ENCODE measurements at regions not wholly inside any gene's neighbourhood (a gene's known extent, or its start where the extent isn't known, plus 50 kb on each side); places are given as distances from the start of the nearest gene placed in this dataset.
"Not testable (repeated sequence)": the region's sequence is repeated elsewhere in the genome, so short reads cannot be mapped to it uniquely, and the experiment has no call there.

DNA sequence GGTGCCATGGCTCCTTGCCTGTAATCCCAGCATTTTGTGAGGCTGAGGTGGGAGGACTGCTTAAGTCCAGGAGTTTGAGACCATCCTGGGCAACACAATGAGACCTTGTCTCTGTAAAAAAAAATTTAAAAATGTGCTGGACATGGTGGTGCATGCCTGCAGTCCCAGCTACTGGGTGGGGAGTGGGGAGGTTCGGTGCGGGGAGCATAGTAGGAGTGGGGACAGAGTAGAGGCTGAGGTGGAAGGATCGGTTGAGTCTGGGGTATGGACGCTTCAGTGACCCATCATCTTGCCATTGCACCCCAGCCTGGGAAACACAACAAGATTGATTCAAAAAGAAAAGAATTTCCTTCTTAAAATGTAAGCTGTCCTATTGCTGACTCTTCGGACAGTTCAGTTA lies 1490.0 kb upstream of the GBE1 start:
- Mint-ChIP-seq H3K27me3 (no peaks in the 10 kb centered on the region), H3K4me3 (no peak overlapping the region), H3K36me3 (ENCODE audit: insufficient read depth) (no peaks in the 10 kb centered on the region), H3K27ac (no peak overlapping the region), H3K9me3 (peaks cover 1 to 18% of the 10 kb centered on the region in 2 donors), H3K4me1 (ENCODE audit: low read depth in 2 of 2) (no peaks in the 10 kb centered on the region)
- no peak for DNase-seq
- no peak for ATAC-seq (replicated peaks)

DNA sequence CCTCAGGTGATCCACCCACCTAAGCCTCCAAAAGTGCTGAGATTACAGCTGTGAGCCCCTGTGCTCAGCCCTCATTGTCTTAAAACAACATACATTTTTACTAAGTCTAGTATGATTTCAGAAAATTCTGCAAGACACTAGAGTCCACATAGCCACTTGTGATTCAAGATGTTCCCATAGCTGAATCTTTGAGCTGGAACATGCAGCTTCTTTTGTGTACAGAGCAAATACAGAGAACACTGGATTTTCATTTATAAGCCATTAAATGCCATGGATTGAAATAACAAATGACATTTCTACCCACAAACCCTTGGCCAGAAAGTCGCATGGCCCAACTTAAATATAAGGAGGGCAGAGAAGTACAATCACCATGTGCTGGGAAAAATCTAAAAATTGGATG lies 1489.2 kb upstream of the GBE1 start:
- ATAC-seq (replicated peaks): no peak
- H3K36me3 Mint-ChIP-seq (ENCODE audit: insufficient read depth): no peaks in the 10 kb centered on the region
- DNase-seq: no peak
- no peaks in the 10 kb centered on the region for H3K4me1 Mint-ChIP-seq (ENCODE audit: low read depth in 2 of 2)
- no peak overlapping the region for H3K4me3 Mint-ChIP-seq
- peaks cover 2 to 20% of the 10 kb centered on the region in 2 donors for H3K9me3 Mint-ChIP-seq
- no peak overlapping the region for H3K27ac Mint-ChIP-seq
- no peaks in the 10 kb centered on the region for H3K27me3 Mint-ChIP-seq

DNA sequence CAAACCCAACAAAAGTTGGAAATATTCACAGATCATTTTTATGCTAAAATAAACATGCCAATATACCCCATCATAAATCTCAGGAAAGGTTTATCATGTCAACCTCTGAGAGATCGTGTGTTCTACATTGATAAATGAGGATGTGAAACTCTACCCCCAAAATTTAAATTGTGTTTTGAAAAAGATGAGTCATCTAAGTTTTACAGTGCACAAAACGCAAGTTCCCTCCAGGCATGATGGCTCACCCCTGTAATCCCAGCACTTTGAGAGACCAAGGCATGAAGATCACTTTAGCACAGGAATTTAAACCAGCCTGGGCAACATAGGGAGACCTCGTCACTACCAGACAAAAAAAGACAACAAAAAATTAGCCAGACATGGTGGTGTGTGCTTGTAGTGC lies 1487.0 kb upstream of the GBE1 start:
- Mint-ChIP-seq H3K27me3 (no peaks in the 10 kb centered on the region), H3K27ac (no peak overlapping the region), H3K4me1 (ENCODE audit: low read depth in 2 of 2) (no peaks in the 10 kb centered on the region), H3K9me3 (peaks cover 14 to 28% of the 10 kb centered on the region in 2 donors), H3K4me3 (no peak overlapping the region), H3K36me3 (ENCODE audit: insufficient read depth) (no peaks in the 10 kb centered on the region)
- DNase-seq: no peak
- ATAC-seq (replicated peaks): no peak

DNA sequence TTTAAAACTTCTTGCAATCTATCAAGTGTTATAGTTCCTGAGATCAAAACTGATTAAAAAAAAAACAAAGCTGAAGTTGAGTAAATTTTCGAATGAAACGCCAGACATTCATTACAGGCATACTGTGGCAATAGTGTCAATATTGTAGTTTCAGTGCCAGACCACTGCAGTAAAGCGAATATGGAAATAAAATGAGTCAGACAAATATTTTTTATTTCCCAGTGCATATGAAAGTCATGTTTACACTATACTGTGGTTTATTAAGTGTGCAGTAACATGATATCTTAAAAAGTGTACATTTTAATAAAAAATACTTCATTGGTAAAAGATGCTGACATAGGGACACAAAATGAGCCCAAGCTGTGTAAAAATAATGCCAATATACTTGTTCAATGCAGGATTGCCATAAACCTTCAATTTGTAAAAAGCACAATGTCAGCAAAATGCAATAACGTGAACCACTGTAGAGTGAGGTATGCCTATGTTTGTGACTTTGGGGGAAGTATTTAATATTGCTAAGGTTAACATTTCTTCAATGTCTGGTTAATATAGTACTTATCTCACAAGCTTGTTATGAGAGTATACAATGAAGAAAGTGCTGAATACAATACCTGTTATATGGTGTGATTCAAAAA lies 1473.9 kb upstream of the GBE1 start:
- no peak overlapping the region for H3K27ac Mint-ChIP-seq
- H3K4me1 Mint-ChIP-seq (ENCODE audit: low read depth in 2 of 2): no peaks in the 10 kb centered on the region
- H3K27me3 Mint-ChIP-seq: no peaks in the 10 kb centered on the region
- ATAC-seq (replicated peaks): no peak
- H3K4me3 Mint-ChIP-seq: no peak overlapping the region
- DNase-seq: no peak
- H3K36me3 Mint-ChIP-seq (ENCODE audit: insufficient read depth): peaks cover 2% of the 10 kb centered on the region
- H3K9me3 Mint-ChIP-seq: peaks cover 0 to 8% of the 10 kb centered on the region in 2 donors

DNA sequence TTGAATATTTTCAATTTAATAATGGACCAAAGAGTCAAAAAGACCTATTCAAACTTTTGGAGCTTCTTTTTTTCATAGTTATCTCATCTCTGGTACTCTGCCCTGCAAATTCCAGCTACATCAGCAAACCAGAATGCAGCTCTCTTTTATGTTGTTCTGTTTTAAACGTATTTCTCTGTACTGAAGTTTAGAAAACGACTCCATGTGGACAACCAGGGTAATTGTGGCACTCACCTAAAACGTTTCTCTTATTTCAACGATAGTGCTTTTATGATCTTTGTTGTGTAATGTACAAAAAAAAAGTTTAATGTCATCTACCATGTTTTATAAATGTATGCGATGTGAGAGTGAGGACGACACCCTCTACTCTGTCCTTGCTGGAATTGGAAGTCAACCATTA lies 1472.3 kb upstream of the GBE1 start:
- no peak overlapping the region for H3K27ac Mint-ChIP-seq
- H3K9me3 Mint-ChIP-seq: peaks cover 0 to 8% of the 10 kb centered on the region in 2 donors
- no peak for ATAC-seq (replicated peaks)
- H3K4me3 Mint-ChIP-seq: no peak overlapping the region
- peaks cover 2% of the 10 kb centered on the region for H3K36me3 Mint-ChIP-seq (ENCODE audit: insufficient read depth)
- no peaks in the 10 kb centered on the region for H3K4me1 Mint-ChIP-seq (ENCODE audit: low read depth in 2 of 2)
- H3K27me3 Mint-ChIP-seq: no peaks in the 10 kb centered on the region
- no peak for DNase-seq

DNA sequence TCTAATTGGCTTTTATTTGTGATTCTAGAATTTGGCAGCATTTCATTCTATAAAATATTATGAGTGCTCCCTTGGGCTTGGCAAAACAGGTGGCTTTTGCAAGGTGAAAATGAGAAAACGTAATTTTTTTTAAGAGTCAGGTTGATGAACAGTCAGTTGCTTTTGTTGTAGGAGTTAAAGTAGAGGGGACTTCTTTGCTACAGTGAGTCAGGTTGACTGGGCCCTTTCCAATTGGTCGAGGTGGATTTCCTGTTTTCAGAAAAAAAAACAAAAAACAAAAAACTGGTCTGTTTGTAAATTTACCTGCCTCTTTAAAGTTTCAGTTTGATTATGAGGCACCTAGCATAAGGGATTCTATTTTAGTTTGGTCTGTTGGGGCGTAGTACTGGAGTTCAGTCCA lies 1469.4 kb upstream of the GBE1 start:
- Mint-ChIP-seq H3K4me1 (ENCODE audit: low read depth in 2 of 2) (no peaks in the 10 kb centered on the region), H3K27ac (no peak overlapping the region), H3K9me3 (peaks cover 8% of the 10 kb centered on the region in 2 donors), H3K36me3 (ENCODE audit: insufficient read depth) (no peaks in the 10 kb centered on the region), H3K27me3 (no peaks in the 10 kb centered on the region), H3K4me3 (no peak overlapping the region)
- DNase-seq (no peak), ATAC-seq (replicated peaks) (no peak)

DNA sequence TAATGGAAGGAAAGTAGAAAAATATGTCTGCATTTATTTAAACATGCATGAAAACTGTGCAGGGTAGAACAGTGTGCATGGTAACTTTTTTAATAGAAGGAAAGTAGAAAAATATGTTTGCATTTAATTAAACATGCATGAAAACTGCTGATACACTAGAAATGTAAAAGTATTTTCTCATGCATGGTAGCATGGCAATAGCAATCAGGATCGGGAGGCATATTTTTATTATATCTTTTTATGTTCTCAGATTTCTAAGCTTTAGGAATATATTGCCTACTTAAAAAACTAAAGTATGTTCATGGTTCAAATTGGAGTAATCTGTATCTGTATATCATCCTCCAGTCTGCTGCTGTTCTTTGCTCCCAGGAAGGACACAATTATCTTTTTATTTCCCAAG lies 1468.9 kb upstream of the GBE1 start:
- Mint-ChIP-seq H3K36me3 (ENCODE audit: insufficient read depth) (no peaks in the 10 kb centered on the region), H3K4me1 (ENCODE audit: low read depth in 2 of 2) (no peaks in the 10 kb centered on the region), H3K4me3 (no peak overlapping the region), H3K9me3 (peaks cover 8% of the 10 kb centered on the region in 2 donors), H3K27ac (no peak overlapping the region), H3K27me3 (no peaks in the 10 kb centered on the region)
- DNase-seq (no peak), ATAC-seq (replicated peaks) (no peak)

DNA sequence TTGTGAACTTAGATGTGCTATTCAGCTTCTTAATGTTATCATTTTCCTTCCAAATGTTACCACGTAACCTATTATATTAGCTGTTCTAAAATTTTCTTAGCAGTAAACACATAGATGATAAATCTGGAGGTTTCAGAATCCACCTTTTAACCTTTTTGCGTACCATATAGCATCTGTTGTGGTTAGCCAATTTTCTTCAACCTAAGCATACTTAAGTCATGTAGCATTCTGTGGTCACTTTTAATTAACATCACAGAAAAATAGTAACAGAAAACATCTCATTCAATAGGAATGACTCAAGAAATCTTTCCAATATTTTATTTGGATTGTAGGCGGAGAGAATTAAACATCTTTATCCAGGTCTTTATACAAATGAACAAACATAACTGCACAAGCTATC lies 1465.3 kb upstream of the GBE1 start:
- no peak for ATAC-seq (replicated peaks)
- DNase-seq: no peak
- no peaks in the 10 kb centered on the region for H3K36me3 Mint-ChIP-seq (ENCODE audit: insufficient read depth)
- H3K4me3 Mint-ChIP-seq: no peak overlapping the region
- H3K4me1 Mint-ChIP-seq (ENCODE audit: low read depth in 2 of 2): no peaks in the 10 kb centered on the region
- H3K27ac Mint-ChIP-seq: no peak overlapping the region
- peaks cover 2 to 8% of the 10 kb centered on the region in 2 donors for H3K9me3 Mint-ChIP-seq
- no peaks in the 10 kb centered on the region for H3K27me3 Mint-ChIP-seq

DNA sequence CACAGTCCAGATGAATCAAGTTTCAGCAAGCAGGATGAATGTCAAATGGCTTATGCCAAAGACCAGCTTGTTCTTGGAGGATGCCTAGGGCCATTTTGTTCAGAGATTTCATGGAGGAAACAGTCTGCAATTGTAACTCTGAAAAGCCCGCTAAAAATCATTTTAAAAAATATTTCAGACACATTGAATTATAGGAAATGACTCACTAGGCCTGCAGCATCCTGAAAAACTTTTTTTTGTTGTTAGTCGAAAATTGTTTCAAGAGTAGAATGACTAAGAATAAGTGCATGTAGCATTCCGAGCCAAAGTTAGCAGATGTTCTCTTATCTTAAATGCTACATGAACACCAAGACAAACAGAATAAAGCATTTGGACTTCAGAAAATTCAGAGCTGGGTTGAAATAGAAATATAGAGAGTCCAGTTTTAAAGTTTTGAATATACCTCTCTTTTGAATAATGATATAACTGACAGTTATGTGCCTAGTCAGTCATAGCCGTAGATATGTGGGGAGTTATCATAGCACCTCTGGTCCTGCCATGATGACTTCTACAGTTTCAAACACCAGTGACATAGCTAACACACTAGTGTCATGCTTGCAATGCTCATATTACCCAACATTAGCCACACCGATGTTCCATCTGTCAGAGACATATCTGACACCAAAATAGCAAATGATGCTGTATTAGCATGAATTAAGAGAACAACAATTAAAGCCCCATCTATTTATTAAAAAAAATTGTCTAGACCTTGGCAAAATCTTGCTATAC lies 1462.8 kb upstream of the GBE1 start:
- peaks cover 3 to 8% of the 10 kb centered on the region in 2 donors for H3K9me3 Mint-ChIP-seq
- H3K4me3 Mint-ChIP-seq: no peak overlapping the region
- DNase-seq (no peak), ATAC-seq (replicated peaks) (no peak)
- H3K27me3 Mint-ChIP-seq: no peaks in the 10 kb centered on the region
- H3K4me1 Mint-ChIP-seq (ENCODE audit: low read depth in 2 of 2): no peaks in the 10 kb centered on the region
- no peaks in the 10 kb centered on the region for H3K36me3 Mint-ChIP-seq (ENCODE audit: insufficient read depth)
- H3K27ac Mint-ChIP-seq: no peak overlapping the region

DNA sequence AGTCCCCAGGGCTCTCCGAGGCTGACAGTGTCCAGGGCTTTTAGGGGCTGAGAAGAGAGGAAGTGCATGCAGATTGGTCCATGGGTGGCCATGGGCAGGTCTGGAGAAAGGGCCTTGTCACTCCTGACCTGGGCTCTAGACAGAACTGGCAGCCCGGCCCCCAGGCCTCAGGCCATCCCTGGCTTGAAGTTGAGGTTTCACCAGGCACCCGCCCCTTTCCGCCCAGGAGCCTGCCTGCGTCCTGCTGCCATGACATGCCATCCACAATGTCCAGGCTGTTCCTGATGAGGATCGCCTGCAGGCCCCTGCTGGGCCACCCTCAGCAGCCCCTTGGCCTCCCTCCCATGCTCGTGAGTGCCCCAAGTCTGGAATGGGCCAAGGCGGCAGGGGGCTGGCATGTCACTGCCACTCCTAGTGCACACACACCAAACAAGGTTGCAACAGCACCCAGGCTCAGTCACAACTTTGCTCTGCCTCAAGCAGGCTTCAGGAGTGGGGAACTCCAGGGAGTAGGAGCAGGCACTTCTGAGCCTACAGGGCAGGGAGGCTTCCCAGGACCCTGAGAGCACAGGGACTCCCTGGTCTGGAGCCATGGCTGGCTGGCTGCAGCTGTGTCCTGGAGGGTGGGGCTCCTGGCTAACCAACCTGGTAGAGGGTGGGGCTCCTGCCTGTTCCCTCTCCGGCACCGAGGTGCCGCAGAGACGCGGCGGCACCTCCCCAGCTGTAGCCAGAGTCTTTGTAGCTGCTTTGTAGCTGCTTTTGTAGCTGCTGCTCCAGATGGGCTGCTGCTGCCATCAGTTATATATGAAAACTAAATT lies 1457.1 kb upstream of the GBE1 start:
- Mint-ChIP-seq H3K36me3 (ENCODE audit: insufficient read depth) (no peaks in the 10 kb centered on the region), H3K9me3 (peaks cover 10 to 19% of the 10 kb centered on the region in 2 donors), H3K4me3 (no peak overlapping the region), H3K27ac (no peak overlapping the region), H3K4me1 (ENCODE audit: low read depth in 2 of 2) (no peaks in the 10 kb centered on the region), H3K27me3 (no peaks in the 10 kb centered on the region)
- no peak for ATAC-seq (replicated peaks)
- no peak for DNase-seq

DNA sequence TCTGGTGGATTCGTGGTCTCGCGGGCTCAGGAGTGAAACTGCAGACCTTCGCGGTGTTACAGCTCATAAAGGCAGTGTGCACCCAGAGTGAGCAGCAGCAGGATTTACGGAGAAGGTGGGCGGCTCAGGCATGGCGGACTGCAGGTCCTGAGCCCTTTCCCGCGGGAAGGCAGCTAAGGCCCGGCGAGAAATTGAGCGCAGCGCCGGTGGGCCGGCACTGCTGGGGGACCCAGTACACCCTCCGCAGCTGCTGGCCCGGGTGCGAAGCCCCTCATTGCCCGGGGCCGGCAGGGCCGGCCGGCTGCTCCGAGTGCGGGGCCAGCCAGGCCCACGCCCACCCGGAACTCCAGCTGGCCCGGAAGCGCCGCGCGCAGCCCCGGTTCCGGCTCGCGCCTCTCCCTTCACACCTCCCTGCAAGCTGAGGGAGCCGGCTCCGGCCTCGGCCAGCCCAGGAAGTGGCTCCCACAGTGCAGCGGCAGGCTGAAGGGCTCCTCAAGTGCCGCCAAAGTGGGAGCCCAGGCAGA lies 1456.2 kb upstream of the GBE1 start:
- peaks cover 10 to 21% of the 10 kb centered on the region in 2 donors for H3K9me3 Mint-ChIP-seq
- not testable (repeated sequence) for H3K36me3 Mint-ChIP-seq (ENCODE audit: insufficient read depth); ATAC-seq (replicated peaks); H3K27me3 Mint-ChIP-seq; H3K4me1 Mint-ChIP-seq (ENCODE audit: low read depth in 2 of 2); DNase-seq; H3K27ac Mint-ChIP-seq; H3K4me3 Mint-ChIP-seq

DNA sequence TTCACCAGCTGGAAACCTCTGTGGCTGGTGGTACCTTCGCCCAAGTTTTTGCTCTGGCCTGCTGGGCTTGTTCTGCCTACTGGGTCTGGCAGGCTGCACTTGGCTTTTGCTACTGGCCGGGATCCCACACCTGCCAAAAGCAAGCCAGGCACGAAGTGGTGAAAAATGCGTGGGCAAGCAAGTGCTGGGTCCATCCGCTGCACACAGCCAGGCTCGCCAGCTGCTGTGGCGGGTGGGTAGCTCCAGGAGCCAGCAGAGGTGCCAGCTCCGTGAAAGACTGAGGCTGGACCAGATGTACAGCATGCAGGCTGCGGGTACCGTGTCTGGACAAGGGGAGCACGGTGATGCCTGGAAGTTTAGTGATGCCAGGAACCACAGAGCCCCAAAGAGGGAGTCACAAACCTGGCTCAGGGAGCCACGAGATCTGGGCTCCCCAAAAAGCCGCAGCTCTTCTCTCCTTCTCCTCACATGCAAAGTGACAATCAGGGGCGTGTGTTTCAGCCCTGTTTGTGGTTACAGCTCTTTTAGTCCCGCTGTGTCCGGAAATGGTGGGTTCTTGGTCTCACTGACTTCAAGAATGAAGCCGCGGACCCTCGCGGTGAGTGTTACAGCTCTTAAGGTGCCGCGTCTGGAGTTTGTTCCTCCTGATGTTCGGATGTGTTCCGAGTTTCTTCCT lies 1455.6 kb upstream of the GBE1 start:
- no peak for ATAC-seq (replicated peaks)

DNA sequence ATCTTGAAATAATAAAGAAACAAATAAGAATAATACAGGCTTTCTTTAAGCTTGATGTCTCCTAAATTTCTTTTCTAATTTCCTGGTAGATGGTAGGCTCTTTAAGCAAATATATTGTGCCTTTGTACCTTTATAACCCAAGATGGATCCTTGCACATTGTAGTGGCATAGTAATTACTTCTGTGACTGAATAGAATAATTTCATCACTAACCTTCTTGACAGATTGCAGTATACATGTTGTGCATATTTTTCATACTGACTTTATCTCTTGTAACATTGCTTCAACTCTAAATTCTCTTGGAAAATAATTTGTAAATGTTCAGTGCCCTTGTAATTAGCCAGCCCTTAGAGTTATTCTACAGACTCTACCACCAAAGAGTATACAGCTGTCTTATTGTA lies 1433.8 kb upstream of the GBE1 start:
- Mint-ChIP-seq H3K9me3 (peaks cover 7 to 18% of the 10 kb centered on the region in 2 donors), H3K27ac (no peak overlapping the region), H3K36me3 (ENCODE audit: insufficient read depth) (peaks cover 3% of the 10 kb centered on the region), H3K4me3 (no peak overlapping the region), H3K4me1 (ENCODE audit: low read depth in 2 of 2) (no peaks in the 10 kb centered on the region), H3K27me3 (no peaks in the 10 kb centered on the region)
- ATAC-seq (replicated peaks): no peak
- no peak for DNase-seq

More for the DNA sequence above, 1455.6 kb upstream of the GBE1 start:
- Mint-ChIP-seq H3K36me3 (ENCODE audit: insufficient read depth) (no peaks in the 10 kb centered on the region), H3K4me1 (ENCODE audit: low read depth in 2 of 2) (no peaks in the 10 kb centered on the region), H3K4me3 (no peak overlapping the region), H3K9me3 (peaks cover 10 to 21% of the 10 kb centered on the region in 2 donors), H3K27ac (no peak overlapping the region), H3K27me3 (no peaks in the 10 kb centered on the region)
- no peak for DNase-seq

Measured in effector memory CD8-positive, alpha-beta T cell (primary cell).